ENCODE measurements at regions not wholly inside any gene's neighbourhood (a gene's known extent, or its start where the extent isn't known, plus 50 kb on each side); places are given as distances from the start of the nearest gene placed in this dataset.
"Not testable (repeated sequence)": the region's sequence is repeated elsewhere in the genome, so short reads cannot be mapped to it uniquely, and the experiment has no call there.

DNA sequence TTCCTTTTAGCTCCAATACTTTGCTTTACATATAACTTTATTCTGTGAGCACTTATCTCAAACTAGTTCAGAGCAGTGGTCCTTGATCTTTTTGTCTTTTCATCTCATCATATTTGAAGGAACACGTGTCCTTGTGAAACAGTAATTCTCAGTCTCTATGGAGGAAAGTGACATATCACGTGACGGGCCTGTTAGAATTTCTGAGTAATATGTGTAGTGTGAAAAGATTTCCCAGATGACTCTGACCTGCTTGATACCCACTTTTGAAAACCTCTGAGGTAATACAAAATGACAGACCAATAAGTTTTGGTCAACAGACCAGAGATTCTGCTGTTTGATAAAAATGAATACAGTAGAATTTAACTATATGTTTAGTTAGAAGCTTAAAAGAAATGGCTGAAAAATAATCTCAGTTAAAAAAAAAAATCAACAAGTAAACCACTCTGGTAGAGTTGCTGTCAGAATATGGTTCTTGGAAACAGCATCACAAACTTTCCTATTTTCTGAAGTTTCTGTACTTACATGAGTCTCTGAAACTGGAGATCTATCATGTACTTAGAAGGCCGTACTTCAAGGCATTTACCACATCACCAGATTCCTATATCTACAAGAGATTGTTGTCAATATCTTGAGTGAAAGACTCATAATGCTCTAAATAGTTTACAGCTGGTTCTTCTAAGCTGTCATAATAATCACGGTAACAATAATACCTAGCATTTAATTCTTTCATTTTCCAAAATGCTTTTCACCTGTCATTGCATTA, 590.2 kb upstream of the TBL1XR1 start:
- DNase-seq (ENCODE audit: low spot score), result no peak

DNA sequence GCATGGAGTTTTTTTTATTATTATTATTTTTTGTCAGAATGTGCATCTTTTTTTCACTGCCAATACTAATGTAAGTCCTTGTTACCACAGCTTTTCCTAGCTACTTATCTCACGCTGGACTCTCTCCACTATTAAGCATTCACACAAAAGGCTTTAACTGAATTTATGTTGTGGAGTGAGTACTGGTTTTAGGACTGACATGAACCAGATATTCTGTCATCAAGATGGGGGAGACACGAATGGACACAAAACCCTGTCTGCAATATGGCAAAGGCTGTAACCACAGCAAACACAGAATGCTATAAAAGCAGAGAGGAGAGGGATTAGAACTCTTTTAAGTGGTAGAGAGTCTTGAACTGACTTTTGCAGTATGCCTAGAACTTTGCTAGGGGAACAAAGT, 592.2 kb upstream of the TBL1XR1 start:
- no peak for DNase-seq (ENCODE audit: low spot score)

DNA sequence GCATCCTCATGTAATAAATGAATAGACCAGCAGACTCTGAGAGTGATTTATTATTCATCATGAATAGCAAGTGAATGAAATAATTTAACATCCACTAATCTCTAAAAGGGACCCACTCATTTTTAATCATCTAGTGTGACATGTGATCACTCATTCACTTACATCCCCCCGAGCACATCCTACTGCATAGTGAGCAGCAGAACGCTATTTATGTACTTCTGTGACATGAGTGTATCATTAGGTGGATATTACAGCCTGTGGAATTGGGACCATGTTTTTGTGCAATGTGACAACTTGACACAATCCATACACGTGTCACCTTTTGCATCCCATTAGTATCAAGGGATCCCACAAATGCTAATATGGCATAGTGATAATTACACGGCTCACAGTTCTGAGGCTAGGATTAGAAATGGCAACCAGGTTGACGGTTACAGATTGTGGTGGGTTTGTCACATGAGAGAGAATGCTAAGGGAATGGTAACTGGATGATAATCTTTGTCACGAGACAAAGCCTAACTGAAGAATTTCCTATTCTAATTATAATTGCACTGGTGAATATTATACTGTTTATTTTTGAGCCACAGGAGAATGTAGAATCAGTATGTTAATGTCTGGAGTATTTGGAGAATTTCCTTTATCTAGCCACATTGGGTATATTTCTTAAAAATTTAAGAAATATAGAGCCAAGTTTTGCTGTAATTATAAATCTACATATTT, 595.2 kb upstream of the TBL1XR1 start:
- DNase-seq (ENCODE audit: low spot score), result no peak

DNA sequence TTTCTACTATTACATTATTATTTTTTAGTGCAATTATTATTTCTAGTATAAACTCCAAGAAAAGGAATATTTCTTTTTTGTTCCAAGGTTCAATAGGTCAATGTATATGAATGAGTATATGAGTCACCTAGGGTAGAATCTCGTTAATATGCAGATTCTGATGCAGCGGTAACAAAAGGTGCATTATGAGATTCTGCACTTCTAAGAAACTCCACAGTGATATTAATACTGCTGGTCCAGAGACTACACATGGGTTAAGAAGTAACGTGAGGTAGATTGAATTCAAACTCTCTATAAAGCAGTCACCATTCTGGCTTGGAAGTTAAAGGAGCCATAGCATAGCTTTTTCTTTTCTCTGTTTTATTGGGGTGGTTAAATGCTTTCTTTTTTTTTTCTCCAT, 596.2 kb upstream of the TBL1XR1 start:
- DNase-seq (ENCODE audit: low spot score), result no peak

DNA sequence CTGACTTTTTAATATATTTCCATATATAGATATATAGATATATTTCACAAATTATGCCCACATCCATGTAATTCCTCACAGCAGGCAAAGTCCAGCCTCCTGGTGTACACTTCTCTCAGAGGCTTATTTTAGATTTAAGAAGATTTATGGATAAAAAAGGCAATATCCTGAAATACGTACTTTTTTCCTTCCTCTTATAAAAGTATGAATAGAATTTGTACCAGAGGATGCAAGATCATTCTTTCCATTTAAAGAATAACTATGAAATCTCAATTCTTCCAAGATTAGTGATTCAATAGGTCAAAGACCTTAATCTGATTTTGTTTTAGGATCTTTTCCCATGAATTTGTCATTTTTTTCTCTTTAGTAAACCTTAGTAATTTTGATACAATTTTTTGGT, 597.9 kb upstream of the TBL1XR1 start:
- DNase-seq (ENCODE audit: low spot score), result no peak

DNA sequence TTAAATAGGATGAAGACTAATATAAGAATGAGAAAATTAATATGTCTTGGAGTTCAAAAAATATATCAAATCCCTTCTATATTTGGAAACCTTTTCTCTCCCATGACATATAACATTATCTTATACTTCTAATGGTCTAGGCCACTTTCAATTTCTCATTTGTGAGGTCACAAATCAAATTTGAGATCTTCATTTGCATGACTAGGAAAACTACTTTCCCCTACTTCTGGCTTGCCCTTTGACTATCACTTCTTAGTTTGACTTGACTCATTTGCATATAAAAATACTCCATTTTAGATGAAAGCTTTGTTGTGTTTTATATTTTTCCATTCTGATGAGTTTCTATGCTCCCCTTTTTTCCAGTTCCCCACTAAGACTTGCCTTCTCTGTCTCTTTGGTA, 598.6 kb upstream of the TBL1XR1 start:
- no peak for DNase-seq (ENCODE audit: low spot score)

DNA sequence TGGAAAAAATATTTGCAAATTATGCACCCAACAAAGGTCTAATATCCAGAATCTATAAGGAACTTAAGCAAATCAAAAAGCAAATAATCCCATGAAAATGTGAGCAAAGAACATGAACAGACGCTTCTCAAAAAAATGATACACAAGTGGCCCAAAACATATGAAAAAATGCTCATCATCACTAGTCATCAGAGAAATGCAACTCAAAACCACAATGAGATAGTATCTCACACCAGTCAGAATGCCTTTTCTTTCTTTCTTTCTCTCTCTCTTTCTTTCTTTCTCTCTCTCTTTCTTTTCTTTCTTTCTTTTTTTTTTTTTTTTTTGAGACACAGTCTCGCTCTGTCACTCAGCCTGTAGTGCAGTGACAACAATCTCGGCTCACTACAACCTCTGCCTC, 602.9 kb upstream of the TBL1XR1 start:
- DNase-seq (ENCODE audit: low spot score), result not testable (repeated sequence)

DNA sequence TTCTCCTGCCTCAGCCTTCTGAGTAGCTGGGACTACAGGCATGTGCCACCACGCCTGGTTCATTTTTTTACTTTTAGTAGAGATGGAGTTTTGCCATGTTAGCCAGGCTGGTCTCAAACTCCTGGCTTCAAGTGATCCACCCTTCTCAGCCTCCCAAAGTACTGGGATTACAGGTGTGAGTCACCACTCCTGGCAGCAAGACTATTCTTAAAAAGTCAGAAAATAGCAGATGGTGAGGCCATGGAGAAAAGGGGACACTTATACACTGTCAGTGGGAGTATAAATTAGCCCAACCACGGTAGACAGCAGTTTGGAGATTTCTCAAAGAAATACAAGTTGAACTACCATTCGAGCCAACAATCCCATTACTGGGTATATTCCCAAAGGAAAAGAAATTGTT, 603.3 kb upstream of the TBL1XR1 start:
- DNase-seq (ENCODE audit: low spot score), result no peak

DNA sequence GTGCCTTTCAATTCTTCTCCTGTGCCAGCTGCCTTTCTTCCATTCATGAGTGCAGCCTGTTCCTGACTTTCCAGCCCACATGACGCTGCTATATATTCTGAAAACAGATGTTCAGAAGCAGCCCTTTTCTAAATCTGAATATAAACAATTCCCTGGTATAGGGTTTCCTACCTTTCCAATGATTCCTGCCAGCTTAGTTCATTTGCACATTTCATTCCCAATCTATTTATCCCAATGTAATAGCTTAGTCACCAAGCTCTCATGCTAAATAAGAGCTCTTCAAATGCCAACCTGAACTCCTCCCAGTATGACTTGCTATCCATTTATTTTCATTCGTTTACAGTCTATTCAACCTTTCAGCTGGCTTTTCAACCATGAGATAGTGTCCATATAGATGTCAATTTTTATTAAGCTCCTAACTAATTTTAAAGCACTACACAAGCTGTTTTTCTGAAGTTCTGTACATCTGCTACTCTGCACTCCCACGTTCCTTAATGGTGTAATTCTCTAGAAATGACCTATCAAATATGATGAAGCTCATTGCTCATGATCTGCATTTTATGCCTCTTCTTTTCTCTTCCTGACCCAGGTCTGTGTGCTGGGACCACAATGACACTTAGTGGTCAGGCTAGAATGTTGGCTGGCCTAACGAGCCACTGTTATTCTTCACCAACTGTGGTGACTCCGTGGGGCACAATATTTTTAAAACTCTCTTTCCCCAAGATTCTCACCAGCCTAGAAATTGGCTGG, 605.0 kb upstream of the TBL1XR1 start:
- DNase-seq (ENCODE audit: low spot score), result no peak

DNA sequence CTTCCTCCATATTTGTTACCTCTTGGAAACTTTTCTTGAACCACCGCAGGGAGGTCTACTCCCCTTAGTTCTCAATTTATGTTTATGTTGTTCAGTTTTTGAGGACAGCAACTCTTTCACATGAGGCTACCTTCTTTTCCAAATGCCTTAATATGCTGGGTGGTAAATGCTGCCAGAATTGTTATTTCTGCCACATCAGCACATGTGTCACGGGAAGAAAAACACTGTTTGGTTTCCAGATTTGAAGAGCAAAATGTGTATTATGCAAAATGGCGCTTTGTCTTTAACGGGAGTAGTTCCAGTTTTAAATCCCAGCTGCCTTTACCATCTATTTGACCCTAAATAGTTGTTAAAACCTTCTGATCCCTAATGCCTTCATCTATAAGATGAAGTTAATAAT, 606.2 kb upstream of the TBL1XR1 start:
- DNase-seq (ENCODE audit: low spot score), result no peak

DNA sequence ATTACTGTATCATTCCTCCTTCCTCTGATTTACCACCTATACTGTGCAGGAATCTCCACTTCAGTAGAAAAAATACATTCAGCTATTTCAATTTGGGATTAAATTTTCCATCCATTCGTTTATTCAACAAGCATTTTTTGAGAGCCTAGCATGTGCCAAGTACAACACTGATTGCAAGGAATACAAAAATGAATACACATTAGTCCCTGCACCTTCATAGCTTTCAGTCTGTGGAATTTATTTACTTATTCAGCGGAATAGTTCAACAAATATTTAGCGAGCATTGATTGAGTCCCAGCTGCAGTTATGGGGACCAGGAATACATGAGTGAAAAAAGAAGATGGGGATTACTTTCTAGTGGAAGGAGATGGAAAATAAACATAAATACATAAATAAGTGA, 606.8 kb upstream of the TBL1XR1 start:
- no peak for DNase-seq (ENCODE audit: low spot score)

DNA sequence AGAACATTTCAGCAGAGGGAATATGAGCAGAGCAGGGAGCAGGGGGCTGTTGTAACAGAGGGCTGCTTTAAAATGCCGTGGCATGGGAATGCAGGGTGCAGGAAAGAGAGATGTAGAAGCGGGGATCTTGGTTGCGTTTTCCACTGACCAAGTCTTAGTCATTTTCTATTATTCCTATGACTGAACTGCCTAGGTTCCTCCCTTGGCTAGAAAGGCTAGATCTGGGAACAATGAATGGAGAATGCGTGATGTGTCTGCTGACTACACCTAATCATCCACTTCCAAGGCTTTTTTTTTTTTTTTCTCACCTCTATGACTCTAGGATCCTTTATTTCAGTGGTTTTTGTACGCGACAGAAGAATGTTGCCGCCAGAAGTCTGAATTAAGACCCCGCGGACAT, 607.4 kb upstream of the TBL1XR1 start:
- no peak for DNase-seq (ENCODE audit: low spot score)

DNA sequence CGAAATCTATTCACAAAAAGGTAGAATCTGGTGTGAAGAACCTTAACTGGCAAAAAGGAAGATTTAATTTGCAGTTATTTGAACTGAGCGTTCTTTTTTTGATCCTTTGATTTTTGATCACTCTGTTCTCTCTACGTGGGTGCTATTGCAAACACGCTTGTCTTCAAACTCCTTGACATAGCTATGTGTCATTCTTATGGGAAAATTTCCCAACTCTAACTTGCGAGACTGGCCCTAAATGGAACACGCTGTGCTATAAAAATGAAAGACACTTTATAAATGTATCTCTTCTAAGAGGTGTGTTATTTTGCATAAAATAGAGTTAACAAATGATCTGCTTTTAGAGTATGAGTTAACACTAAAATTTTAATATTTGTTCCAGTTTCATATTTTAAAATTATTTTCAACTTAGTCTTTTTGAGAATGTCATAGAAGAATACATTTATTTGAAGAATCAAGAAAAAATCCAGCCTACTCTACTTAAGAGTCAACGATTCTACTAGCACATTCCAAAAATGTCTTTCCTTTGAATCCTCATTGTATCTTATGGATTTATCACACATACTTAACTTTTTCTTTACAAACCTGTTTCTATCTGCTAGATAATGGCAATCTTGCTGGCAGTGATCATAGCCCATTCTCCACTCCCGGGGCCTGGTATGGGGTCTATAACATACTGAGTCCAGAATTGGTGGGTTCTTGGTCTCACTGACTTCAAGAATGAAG, 610.0 kb upstream of the TBL1XR1 start:
- DNase-seq (ENCODE audit: low spot score), result no peak

DNA sequence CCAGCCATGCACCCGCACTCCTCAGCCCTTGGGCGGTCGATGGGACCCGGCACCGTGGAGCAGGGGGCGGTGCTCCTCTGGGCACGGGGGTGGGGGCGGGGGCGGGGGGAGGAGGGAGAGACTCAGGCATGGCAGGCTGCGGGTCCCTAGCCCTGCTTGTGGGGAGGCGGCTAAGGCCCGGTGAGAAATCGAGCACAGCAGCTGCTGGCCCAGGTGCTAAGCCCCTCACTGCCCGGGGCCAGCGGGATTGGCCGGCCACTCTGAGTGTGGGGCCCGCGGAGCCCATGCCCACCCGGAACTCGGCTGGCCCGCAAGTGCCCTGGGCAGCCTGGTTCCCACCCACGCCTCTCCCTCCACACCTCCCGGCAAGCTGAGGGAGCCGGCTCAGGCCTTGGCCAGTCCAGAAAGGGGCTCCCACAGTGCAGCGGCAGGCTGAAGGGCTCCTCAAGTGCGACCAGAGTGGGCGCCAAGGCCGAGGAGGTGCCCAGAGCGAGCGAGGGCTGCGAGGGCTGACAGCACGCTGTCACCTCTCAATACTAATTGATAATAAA, 611.7 kb upstream of the TBL1XR1 start:
- DNase-seq (ENCODE audit: low spot score), result not testable (repeated sequence)

DNA sequence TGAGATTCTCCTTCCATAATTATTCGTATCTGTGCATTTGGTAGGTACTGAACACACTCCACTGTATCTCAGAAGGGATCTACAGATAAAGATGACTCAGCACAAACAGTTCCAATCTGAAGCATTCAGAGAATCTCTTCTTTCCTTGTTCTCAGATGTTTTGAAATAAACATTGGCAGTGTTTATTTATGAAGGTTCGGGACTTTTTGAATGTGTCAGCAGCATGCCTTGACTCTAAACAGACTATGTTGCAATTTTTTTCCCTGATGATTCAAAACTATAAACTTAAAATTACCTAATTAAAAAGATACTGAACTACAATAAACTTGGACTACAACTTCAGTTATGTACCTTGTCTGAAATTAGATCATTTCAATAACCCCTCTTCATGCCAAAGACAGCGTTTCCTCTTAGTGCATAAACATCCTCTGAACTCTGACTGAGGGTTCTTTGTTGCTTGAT, 612.9 kb upstream of the TBL1XR1 start:
- DNase-seq (ENCODE audit: low spot score), result no peak

DNA sequence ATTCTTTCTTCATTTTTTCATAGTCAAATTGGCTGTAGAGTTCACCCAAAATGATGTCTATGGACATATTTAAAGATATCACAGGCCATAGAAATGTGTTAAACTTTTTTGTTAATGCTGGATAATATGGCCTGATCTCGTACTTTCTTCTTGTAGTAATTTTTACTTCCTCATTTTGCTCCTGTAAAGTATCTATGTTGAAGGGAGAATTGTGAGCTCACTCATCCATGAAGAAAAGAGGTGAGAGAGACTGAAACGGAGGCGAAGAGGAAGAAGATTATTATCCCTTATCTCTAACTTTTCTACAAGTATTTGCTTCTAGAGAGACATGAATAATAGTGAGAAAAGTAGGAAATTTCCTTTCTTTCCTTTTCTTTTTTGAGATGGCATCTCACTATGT, 613.8 kb upstream of the TBL1XR1 start:
- no peak for DNase-seq (ENCODE audit: low spot score)

DNA sequence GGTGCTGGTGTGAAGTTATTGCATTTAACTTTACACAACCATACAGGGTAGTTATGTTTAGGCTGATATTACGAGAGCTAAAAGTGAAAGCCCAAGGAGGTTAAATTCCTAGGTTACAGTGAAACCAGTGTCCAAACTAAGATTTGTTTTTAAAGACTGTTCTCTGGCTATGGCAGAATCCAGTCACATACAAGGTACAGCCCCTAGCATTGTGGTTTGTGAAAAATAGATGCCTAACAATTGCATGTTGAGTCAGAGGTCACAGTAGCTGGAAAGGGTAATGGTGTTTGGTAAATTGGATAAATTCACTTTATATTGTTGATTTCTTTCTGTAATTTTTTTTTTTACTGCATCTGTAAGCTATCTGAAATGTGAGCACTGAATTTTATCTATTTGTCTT, 614.6 kb upstream of the TBL1XR1 start:
- no peak for DNase-seq (ENCODE audit: low spot score)

DNA sequence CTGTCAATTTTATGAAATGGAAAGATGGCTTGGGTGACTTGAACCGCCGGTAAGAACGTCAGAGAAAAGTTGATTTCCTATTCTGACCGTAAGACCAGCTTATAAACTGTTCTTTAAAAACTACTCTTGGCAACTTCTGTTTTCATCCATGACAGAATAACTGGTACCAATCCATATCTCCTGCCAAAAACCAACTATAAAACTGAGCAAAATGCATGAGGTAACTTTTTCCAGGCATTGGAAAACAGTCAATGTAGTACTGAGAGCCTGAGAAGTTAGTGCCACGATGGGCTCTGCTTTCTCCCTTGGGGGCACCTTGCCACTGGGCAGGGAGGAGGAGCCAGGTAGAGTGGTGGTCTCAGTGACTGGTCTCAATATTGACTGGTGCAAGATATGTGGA, 615.2 kb upstream of the TBL1XR1 start:
- DNase-seq (ENCODE audit: low spot score), result no peak

DNA sequence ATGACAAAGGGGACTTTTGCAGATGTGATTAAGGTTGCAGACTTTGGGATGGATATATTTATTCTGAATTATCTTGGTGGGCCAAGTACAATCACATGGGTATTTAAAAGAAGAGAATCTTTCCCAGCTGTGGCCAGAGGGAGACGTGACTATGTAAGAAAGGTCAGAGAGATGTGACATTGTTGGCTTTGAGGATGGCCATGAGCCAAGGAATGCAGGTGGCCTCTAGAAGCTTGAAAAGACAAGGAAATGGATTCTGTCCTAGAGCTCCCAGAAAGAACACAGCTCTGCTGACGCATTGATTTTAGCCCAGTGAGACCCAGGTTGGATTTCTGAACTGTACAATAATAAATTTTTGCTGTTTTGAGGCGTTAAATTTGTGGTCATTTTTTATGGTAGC, 616.0 kb upstream of the TBL1XR1 start:
- DNase-seq (ENCODE audit: low spot score), result no peak

DNA sequence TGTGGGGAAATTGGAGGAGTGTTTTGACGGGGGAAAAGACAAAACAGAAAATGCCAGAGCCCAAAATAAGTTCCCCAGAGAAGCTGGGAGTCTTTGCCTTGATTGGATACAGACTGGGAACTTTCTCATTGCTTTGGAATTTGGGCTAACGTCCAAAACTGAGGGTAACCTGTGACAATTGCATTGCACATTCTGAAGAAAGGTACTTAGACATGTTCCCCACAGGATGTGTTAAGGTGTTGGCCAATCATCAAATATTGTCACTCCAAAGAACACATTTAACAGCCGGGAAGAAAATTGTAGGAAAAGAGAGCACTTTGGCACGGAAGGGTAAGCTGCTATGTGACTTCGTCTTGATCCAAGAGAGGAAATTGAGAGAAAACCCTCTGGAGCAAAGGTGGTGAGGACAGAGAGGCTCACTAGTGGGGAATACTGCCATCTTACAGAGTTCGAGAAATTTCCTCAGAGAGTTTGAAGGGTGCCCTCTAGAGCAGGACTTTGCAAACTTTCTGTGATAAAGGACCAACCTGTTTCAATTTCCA, 619.5 kb upstream of the TBL1XR1 start:
- no peak for DNase-seq (ENCODE audit: low spot score)

DNA sequence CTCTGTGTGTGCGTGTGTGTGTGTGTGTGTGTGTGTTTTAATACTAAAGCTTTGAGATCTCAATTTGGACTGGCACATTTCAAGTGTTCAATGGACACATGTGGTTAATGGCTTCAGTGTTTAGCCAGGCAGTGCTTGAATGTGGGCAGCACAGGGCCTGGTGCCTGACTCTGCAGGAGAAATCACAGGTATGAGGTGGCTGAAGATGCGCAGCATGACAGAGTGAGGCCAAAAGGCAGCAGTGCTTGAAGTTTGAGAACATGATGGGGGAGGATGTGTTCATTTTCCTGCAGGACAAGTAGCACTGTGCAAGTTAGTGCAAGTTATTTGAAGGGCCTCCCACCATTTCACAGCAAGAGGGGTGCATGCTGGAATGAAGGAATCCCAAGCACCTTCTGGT, 620.5 kb upstream of the TBL1XR1 start:
- no peak for DNase-seq (ENCODE audit: low spot score)

All from left forelimb (tissue), 1 donor.